Amygdala (tissue), 56 donors: ENCODE measurements at regions not wholly inside any gene's neighbourhood (a gene's known extent, or its start where the extent isn't known, plus 50 kb on each side); places are given as distances from the start of the nearest gene placed in this dataset.
"Not testable (repeated sequence)": the region's sequence is repeated elsewhere in the genome, so short reads cannot be mapped to it uniquely, and the experiment has no call there.

Experiments
- DNase-seq, 56 donors: peaks; one replicate each; lab custom pipeline; 2025; lab: John Stamatoyannopoulos, UW

DNA sequence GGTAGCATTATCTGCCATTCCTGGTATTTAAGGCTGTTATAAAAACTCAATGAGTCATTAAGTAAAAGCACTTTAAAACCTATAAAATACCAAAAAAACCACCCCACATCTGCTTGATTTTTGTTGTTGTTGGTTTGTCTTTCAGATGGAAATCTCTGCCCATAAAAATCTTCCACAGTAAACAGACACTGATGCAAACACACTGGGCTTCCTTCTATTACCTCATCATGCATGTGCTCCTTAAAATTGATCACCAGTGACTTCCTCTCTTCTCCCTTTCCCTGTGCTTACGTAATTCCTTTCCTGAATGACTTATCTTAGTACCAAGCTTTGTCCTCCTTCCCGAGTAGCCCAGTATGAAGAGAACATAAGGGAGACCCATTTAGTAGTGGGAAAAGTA, 167.2 kb downstream of the EVX1 start:
- no peak for DNase-seq

GRCh38 chr7:27410812-27411544, 168.4 kb downstream of the EVX1 start:
- no peak for DNase-seq

GRCh38 chr7:27412164-27412563, 169.6 kb downstream of the EVX1 start:
- DNase-seq: no peak

DNA sequence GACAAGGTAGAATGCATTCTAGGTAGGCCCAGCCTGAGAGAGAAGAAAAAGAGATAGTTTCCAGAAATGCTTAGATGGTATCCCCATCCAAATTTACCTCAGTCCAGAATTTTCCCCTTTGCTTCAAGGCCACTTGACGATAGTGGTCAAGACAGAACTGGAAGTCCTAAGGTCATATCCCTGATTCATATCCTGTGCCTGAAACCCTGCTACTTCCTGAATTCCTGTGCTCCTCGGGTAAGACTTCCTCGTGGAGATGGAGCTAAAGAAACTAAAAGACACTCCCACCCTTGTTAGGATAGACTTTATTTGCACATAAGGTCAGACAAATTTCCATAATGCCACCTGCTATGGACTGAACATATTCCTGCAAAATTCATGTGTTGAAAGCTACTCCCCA, 175.9 kb downstream of the EVX1 start:
- no peak for DNase-seq

GRCh38 chr7:27419581-27420177, 177.1 kb downstream of the EVX1 start:
- DNase-seq: no peak

GRCh38 chr7:27420702-27421101, 178.1 kb downstream of the EVX1 start:
- no peak for DNase-seq

GRCh38 chr7:27423290-27423689, 180.7 kb downstream of the EVX1 start:
- DNase-seq: peak in 1 of 56 donors; percentile 6

GRCh38 chr7:27423821-27424220, 181.2 kb downstream of the EVX1 start:
- DNase-seq: no peak

GRCh38 chr7:27424231-27424630, 181.6 kb downstream of the EVX1 start:
- no peak for DNase-seq

DNA sequence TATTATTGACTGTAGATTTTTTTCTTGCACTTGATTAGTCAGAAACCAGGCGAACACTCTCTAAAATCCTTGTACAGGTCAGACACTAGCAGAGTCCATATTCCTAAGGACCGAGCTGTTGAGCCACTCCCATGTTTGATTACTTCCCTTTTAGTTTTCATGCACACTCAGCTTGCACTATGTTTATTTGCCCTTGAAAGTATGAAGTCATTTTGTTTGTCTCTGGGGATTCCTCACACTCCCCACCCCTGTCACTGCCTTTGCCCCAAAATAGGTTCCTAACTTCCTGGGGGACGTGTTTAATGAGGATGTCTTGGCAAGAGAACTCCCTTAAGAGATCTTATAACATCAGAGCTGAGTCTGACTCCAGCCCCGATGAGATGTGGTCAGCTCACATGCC, 182.1 kb downstream of the EVX1 start:
- DNase-seq: no peak

- DNase-seq: no peak
These were observed 184.8 kb downstream of the EVX1 start for GRCh38 chr7:27427416-27427815.

- DNase-seq: no peak
These were observed 187.5 kb downstream of the EVX1 start for GRCh38 chr7:27430105-27430504.

GRCh38 chr7:27431465-27431864, 188.9 kb downstream of the EVX1 start:
- no peak for DNase-seq

DNA sequence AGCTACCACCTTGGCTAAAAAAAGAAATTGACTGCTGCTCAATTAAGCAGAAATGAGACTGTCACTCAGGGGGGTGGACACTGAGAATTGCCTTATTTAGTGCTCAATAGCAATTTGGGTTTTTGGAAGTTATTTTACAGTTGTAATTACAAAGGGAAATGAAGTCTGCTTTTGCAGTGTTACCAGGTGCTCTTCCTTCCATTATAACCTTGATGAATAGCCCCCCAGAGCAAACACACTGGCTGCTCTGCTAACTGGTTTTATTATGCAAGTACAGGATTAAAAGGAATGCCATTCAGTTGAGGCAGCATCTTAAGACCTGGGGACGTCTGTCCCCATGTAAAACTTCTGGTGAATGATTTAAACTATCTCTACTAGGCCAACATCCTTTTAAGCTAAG, 191.0 kb downstream of the EVX1 start:
- no peak for DNase-seq

- no peak for DNase-seq
These were observed 192.3 kb downstream of the EVX1 start for GRCh38 chr7:27434756-27435400.

DNA sequence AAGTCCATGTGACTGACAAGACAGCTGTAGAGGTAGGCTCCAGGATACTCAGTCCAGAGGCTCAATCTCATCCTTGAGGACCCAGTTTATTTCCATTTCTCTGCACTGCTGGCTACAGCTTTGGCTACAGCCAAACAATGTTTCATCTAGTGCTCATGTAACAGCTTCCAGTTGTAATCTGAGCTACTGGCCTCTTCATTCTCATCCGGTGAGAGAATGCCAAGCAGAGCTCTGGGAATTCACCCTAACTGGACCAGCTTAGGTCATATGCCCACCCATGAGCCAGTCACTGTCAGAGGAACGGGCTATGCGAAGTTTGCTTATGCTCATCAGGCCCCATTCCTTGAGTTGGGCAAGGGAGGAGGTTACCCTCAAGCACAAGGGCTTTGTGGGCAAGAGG, 192.9 kb downstream of the EVX1 start:
- DNase-seq: no peak

- DNase-seq: no peak
These were observed 196.4 kb downstream of the EVX1 start for GRCh38 chr7:27438881-27439589.

- DNase-seq: no peak
These were observed 199.9 kb downstream of the EVX1 start for GRCh38 chr7:27442455-27442854.

DNA sequence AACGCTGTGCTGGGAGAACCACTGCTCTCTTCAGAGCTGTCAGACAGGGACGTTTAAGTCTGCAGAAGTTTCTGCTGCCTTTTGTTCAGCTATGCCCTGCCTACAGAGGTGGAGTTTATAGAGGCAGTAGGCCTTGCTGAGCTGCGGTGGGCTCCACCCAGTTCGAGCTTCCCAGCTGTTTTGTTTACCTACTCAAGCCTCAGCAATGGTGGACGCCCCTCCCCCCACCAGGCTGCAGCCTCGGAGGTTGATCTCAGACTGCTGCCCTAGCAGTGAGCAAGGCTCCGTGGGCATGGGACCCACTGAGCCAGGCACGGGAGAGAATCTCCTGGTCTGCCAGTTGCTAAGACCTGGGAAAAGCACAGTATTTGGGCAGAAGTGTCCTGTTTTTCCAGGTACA, 206.4 kb downstream of the EVX1 start:
- not testable (repeated sequence) for DNase-seq

DNA sequence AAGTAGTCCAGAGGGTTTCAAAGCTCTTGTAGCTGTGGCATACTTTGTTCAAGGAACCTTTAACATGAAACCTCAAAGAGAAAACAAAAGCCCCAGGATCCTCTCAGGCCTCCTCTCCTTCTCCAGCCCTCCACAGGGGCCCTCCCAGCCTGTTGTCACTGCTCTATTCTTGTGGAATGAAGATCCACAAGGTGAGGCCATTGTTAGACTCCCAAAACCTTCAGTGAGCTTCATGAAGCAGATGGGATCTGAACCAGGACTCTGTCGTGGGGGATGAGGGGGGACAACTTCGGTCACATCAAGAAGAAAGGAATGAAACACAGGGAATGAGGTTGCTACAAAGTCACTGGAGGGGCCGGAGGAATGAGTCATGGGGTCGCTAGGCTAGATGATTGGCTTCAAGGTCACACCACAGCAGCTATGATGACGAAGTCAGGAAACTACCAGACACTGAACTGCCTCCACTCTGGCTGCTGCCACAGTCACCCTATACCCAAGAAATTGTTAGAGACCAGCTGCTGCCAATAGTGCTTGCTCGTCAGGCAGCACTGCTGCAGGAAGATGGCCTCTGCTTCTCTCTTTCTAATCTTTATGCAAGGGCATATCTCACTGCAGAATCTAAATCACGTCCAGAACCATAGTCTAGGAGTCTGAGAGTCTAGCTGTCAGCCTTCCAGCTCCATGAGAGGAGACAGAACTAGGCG, 208.8 kb downstream of the HIBADH start:
- no peak for DNase-seq

DNA sequence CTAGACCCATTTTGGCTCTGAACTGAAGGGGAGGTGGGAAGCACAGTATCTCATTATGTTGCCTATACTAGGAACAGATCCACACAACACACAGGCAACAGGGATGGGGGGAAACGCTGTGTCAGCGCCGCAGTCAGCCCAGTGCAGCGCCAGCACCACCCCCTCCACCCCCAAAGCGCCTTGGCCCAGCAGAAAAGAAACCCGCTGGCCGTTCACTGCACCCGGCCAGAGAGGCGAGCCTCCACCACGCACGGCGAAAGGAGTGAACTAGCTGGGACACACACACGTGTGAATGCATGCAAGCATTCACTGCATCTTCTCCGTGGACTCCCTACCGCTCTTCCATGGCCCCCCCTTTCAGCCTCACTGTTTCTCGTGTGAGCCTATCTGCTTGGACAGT, 205.6 kb downstream of the HIBADH start:
- peak in 2 of 56 donors; percentile 1 to 12 for DNase-seq
